ENCODE measurements at regions not wholly inside any gene's neighbourhood (a gene's known extent, or its start where the extent isn't known, plus 50 kb on each side); places are given as distances from the start of the nearest gene placed in this dataset.

- TF ChIP-seq CTCF (IDR thresholded peaks at IDR 0.05) = no peak
- TF ChIP-seq ZNF423 (CRISPR knock-in tag; IDR thresholded peaks at IDR 0.05) = no peak
- TF ChIP-seq IRF2 (CRISPR knock-in tag; IDR thresholded peaks at IDR 0.05; ENCODE audit: borderline replicate concordance, low read depth) = no peak
- no peak for TF ChIP-seq MAX (CRISPR knock-in tag; IDR thresholded peaks at IDR 0.05)
- no peak for TF ChIP-seq ESRRA (CRISPR knock-in tag; IDR thresholded peaks at IDR 0.05; ENCODE audit: borderline replicate concordance)
- TF ChIP-seq FOXK1 (CRISPR knock-in tag; IDR thresholded peaks at IDR 0.05) = no peak
- no peak for TF ChIP-seq ZNF263 (CRISPR knock-in tag; IDR thresholded peaks at IDR 0.05; ENCODE audit: low read depth)
- TF ChIP-seq USF2 (CRISPR knock-in tag; IDR thresholded peaks at IDR 0.05) = no peak
- TF ChIP-seq ATF6 (CRISPR knock-in tag; IDR thresholded peaks at IDR 0.05) = no peak
- TF ChIP-seq HMGXB4 (CRISPR knock-in tag; IDR thresholded peaks at IDR 0.05) = no peak
Measured at GRCh38 chr5:97931829-97932228, 748.8 kb upstream of the RIOK2 start.

Data from WTC11 (cell line).